ENCODE measurements at regions not wholly inside any gene's neighbourhood (a gene's known extent, or its start where the extent isn't known, plus 50 kb on each side); places are given as distances from the start of the nearest gene placed in this dataset.

DNA sequence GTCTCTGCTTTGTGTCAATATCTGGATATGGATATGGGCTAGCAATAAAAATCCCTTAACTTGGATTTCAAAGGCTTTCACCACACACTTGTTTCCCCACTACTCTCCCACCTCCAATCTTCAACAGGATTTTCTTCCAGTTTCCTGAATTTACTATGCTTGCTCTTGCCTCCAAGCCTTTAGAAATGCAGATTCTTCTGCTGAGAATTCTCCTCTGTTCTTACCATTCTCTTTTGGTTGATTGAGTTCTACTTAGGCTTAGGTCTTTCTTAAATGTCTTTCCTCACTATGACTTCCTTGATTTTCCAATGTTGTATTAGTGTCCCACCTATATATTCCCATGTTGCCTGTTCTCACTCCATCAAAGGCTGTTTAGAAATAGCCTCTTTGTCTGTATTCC is 1502.4 kb upstream of the TENM4 start:
- TF ChIP-seq, protein P1, sequence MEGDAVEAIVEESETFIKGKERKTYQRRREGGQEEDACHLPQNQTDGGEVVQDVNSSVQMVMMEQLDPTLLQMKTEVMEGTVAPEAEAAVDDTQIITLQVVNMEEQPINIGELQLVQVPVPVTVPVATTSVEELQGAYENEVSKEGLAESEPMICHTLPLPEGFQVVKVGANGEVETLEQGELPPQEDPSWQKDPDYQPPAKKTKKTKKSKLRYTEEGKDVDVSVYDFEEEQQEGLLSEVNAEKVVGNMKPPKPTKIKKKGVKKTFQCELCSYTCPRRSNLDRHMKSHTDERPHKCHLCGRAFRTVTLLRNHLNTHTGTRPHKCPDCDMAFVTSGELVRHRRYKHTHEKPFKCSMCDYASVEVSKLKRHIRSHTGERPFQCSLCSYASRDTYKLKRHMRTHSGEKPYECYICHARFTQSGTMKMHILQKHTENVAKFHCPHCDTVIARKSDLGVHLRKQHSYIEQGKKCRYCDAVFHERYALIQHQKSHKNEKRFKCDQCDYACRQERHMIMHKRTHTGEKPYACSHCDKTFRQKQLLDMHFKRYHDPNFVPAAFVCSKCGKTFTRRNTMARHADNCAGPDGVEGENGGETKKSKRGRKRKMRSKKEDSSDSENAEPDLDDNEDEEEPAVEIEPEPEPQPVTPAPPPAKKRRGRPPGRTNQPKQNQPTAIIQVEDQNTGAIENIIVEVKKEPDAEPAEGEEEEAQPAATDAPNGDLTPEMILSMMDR (conservative IDR thresholded peaks at IDR 0.05; ENCODE audit: low read depth, low read length), result no peak
- TF ChIP-seq EZH2phosphoT487 (IDR thresholded peaks at IDR 0.05; ENCODE audit: borderline replicate concordance, low read length), result no peak
- no peak for TF ChIP-seq EZH2 (IDR thresholded peaks at IDR 0.05; ENCODE audit: low read length, unreplicated experiment)

All from PC-3 (cell line).